ENCODE measurements at regions not wholly inside any gene's neighbourhood (a gene's known extent, or its start where the extent isn't known, plus 50 kb on each side); places are given as distances from the start of the nearest gene placed in this dataset.

DNA sequence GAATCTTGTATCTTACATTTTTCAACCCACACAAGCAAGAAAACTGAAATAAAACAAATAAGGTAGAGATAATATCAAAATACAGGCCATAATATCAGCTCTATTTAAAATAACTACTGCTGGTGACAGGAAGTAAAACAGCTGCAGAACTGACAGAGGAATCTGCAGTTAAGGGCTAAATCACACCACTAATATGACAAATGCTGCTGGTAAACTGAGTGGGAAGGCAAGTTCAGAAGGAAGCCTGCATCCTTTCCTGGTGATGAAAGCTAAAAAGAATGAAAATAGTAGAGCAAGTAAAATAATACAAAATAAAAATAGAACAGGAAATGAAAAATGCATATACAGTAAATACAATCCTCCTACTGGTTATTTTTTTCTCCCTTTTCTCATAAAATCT lies 1293.7 kb upstream of the C9orf72 start:
- no peak for DNase-seq

DNA sequence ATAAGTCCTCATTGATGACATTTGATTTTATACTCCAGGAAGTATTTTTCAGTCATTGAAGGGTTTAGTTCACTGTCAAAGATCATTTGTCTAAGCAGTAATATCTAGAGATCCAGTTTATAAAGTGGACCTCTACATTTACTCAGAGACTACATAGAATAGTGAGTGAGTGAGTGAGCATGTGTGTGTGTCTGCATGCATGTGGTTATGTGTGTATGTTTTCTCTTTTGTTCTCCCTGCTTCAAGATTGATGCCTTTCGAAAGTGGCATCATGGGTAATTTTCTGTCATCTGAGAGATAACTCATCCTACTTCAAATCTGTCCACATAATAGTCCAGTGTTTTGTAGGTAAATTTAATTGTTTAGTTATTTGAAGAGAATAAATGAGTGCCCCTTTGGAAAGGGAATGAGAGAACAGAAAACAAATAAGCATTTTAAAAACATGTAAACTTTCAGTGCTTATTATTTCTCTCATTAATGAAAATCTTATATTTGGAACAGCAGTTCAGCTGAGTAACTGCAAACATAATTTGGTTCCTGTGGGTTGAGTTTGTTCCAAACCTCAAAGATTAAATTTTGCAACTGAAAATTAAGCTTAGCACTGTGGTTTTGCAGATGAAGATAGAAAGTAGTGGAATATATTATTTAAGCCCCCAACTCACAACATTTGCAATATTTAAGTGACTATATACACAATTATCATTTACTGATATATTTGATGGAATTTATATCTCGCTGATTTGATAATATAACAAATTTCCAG lies 1295.1 kb upstream of the C9orf72 start:
- no peak for DNase-seq

DNA sequence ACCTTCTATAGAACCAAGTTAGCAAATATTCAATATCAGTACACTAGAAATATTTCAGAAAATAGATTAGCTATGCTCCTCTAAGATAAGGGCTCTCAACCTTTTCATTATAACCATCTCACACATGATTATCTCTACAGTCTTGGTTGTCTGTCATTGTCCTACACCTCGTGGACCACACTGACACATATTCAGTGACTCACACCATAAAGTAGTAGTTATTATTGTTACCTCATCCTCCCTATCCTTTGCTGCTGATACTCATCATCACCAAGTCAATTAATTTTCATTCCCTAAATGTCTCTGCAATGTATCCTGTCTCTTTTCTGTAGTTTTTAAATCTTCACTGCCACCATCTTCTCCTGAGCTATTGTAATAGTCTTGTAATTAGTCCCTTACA lies 1309.2 kb upstream of the C9orf72 start:
- no peak for DNase-seq

DNA sequence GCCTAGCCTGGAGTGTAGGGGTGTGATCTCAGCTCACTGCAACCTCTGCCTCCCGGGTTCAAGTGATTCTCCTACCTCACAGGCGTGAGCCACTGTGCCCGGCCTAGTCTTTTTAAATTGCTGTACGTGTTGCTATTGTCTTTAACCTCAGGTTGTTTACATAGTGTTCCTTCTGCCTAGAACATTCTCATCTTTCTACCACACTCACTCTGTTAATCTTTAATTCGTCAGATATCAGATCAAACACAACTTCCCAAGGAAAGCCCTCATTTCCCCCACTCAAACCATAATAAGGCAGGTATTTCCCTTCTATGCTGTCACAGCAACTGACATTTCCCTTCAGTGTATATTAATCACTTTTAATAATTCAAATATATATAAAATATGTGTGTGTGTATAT lies 1310.0 kb upstream of the C9orf72 start:
- no peak for DNase-seq

DNA sequence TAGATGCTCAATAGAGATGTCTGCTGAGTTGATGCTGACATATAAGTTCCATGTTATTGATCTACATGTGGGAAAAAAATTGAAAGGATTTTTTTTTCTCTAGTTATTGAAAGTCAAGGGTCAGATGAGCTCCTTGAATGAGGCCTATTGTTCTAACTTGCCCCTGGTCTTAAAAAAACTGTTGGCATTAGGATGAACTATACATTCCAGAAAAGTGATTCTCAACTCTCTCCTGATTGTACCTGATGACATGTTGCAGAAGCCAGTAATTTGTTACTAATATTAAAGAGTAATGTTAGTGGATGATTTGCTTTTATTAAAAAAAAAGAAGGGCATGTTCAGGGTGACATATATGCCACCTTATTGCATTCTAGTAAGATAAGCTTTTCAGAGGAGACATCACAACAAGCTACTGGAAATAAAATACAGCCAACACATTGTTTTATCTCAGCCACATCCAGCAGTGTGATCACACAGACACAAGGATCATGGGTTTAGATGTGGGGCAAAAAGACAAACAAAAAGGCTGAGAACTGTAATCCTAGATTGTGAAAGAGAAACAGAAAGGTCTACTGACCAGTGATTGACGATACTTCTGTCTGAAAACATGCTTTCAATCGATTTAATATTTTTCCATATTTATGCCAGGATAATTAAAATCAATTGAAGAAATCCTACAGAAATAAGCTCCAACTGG lies 1314.1 kb upstream of the C9orf72 start:
- DNase-seq = no peak

DNA sequence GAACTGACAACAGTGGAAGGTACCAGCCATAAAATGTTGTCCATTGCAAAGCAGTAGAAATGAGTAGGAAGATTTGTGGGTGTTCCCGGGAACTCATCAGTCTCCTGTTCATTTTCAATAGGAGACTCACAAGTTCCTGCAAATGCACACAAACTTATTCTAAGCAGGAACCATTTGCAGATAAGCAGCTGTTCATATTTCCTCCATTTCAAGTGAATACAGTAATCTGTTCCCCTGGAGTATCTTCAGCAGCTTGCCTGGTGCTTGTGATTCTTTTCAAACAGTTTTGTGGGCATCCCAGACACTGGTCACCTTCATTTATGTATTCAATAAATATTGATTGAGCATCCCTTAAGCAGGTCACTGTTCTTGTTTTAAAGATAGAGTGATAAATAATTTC lies 1315.5 kb upstream of the C9orf72 start:
- no peak for DNase-seq

DNA sequence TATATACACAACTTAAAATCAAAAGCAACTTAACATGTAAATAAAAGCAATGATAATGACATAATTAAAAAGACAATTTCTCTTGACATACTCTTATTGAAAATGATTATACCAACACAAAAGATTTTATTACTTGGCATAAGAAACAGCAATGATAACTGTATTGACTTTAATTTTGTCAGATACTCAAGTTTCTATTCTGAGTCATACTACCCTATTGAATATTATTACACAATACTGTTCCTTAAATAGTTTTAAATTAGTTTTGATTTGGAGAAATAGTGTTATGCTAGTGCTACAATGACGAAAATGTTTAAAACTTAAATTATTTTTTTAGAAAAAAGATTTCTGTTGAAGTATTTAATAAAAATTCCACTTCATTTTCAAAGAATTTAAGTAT lies 1319.3 kb upstream of the C9orf72 start:
- DNase-seq = no peak

DNA sequence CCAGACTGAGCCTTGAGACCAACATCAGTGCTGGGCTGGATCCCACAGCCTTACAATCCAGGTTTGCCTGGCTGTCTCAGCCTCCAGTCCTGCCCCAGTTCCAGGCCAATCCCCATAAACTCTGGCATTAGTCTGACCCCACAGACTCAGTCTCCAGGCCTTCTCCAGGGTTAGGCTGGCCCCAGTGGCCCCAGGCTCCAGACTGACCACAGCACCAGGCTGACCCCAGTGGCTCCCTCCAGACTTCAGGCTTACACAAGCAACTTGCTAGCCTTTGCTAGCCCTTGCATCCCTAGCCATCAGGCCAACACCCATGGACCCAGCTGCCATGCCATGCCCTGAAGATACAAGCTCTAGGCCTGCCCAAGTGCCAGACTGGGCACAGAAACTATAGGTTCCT lies 1326.0 kb upstream of the C9orf72 start:
- DNase-seq = no peak

DNA sequence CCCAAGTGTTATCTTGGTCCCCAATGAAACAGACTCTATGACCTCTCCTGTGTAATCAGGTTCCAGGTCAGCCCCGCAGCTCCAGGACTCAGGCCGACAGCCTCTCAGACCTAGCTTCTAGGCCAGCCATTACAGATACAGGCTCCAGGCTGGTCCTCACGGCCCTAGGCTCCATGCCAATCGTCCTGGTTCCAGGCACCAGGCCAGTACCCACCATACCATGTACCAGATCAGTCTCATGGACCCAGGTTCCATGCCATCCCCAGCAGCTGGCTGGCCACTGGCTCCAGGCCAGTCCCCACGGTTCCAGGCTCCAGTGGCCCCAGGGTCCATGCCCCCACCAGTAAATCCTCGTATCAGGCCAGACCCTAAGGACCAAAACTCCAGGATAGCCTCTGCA lies 1326.6 kb upstream of the C9orf72 start:
- no peak for DNase-seq

DNA sequence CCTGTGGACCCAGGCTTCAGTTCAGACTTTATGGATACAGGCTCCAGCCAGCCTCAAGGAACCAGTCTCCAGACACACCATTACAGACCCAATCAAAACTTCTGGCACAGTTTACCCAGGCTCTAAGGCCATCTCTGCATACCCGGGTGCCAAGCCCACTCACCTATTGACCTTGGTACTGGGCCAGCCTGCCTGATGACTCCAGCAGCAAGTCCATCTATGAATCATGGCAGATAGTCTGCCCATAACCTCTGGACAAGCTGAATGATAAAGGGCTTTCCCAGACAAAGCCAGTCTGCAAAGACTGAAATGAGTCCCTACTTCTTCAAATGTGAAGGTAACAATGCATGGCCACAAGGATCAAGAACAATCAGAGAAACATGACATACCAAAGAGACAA lies 1327.1 kb upstream of the C9orf72 start:
- DNase-seq = no peak

DNA sequence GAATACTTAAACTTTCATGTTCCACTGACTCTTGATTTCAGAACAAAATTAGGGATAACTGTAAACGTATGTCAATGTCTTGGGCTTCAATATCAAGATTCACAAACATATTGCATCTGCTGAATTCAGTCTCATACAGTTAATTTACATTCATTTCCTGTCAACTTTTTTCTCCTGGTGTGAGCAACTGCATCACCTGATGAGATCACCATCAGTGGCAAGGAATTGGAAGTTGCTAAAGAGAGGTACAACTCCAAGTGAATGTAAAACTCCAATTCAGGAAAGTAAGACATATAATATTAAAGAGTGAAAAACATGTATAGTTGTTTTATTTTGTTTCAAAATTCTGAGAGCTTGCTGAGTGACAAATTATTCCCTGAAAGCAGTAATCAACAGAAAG lies 1336.2 kb upstream of the C9orf72 start:
- DNase-seq = no peak

DNA sequence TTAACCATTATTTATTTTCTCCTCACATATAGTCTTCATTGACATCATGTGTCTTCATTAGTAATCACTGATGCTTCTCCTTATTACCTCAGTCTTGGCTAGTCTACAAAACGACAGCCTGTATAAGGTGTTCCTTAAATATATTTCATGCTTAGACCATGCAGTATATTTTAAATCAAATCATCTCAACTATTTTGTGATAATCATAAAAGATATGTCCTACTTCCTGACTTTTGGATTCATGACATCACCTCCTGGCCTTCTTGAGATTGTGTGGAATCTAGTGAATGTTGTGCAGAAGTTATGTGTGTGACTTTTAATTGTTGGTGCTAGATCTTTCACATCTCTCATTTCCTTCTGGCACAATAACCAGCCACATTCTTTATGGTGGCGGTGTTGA lies 1339.3 kb upstream of the C9orf72 start:
- no peak for DNase-seq

DNA sequence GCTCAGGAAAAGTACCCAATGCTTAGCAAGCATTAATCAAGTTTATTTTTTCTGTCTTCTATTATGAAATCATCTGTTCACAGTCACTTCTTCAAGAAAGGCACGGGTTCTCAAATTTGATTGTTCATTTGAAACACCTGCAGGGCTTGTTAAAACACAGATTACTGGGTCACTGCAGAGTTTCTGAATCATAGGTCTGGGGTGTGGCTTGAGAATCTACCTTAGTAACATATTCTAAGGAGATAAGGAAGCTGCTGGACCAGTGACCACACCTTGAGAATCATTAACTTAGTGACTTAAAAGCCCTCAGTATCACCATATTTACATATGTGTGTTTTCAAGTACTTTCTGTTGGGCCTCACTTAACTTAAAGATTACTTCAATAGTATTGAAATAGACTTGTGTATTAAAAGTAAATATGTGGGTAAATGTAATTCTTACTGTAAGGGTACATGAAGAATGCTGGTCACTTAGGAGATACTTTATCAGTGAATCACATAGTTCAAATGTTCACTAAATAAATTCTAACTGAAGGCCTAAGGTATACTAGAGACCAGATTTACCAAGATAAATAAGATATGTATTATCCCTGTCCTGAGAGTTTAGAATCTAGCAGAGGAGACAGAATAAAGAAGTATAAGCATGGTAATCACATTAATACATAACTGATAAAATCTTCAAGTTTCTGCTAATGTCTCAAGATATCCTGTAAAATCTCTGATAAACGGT lies 1342.1 kb upstream of the C9orf72 start:
- no peak for DNase-seq

DNA sequence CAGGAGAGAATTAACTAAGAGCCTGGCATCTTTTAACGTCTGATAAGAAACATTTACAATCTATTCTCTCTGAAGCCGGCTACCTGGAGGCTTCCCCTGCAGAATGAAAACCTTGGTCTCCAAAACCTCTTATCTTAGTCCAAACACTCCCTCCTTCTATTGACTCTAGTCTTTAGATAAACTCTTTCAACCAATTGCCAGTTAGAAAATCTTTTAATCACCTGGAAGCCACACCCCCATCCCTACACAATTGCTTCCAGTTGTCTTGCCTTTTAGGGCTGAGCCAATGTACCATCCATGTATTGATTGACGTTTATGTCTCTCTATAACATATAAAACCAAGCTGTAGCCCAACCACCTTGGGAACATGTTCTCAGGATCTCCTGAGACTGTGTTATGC lies 1343.1 kb upstream of the C9orf72 start:
- no peak for DNase-seq

DNA sequence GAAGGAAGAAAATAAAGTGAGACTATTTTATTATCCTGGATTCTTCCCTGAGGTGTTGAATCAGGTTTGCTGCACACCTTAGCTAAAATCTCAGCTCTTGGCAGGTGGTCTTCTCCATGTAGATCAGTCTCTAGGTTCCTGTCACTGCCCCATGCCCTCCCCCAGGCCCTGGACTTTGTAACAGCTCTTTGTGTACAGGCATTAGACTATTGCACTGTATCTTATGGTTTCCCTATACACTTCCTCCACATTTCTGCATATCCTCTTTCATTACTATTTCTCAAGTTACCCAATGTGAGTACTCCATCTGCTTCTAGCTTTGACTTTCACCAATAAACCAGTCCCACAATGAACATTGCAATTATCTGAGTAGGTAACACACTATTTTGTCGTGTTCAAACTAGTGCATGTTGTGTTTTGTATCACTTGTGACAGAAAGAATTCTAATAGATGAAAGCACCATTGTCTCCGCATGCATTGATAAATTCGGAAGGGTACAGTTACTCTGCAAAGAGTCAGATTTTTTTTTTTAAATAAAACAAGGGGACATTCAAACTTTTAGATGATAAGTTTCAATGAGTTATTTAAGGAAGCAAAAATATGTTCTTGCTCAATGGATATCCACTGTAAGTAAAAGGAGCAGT lies 1348.7 kb upstream of the C9orf72 start:
- no peak for DNase-seq

DNA sequence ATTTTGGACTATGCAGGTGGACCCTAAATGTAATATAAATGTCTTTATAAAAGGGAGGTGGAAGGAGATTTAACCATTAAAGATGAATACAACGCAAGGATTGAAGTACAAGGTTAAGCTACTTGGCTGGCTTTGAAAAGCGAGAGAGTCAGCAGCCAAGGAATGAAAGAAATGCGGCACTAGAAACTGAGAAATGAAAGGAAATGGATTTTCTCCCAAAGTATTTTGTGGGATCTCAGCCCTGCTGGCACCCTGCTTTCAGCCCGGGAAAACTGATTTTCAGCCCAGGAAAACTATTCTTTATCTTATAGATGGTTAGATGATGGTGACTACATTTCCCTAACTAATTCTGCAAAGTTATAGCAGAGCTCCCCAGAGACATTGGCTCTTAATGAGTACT lies 1349.6 kb upstream of the C9orf72 start:
- no peak for DNase-seq

DNA sequence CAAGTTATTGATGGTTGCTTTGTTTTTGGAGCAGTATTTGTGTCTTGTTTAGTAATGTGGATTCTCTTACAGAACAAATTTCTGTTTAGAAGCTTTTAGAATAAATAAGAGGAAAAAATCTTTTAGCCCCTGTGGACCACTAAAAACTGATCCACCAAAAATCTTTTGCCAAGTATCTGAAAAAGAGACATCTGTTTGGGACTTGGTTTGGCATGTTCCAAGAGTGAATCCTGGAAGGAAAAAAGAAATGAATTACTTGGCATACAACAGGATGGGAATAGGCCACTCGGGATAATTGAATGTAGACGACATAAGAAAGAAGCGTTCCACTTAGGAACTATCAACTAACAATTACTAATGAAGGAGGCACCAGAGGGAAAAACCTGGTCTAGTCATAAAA lies 1350.1 kb upstream of the C9orf72 start:
- DNase-seq = no peak

DNA sequence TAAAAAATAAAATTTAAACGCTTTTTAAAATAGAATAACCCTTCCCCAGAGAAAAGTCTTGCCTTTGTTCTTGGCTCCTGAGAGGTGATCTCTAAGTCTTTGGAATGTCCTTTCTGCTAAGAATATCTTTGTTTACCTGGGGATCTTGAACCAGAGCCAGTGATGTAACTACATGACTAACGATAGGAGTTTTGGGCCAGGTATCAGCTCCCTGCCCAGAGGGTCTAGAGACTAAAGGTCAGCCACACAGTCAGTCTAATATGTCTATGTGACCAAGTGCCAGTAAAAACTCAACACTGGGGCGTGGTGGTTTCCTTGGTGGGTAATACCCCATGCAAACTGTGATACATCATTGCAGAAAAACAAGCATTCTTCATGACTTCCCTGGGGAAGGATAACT lies 1351.9 kb upstream of the C9orf72 start:
- DNase-seq = no peak

DNA sequence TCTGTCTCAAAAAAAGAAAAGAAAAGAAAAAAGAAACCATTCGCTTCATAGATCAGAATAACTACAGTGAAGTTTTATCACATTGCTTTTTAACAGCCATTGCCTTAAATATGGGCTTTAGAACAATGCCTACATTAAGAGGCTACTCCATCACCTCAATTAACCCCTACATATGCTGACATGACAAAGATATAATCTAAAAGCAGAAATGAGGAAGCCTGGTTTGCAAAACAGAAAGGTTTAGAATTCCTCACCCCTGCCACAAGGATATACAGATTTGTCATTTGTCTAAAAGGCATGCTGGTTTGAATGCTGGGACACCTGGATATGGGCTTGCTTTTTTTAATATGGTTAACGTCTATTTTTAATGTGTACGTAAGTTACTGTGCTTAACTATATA lies 1353.0 kb upstream of the C9orf72 start:
- DNase-seq = no peak

DNA sequence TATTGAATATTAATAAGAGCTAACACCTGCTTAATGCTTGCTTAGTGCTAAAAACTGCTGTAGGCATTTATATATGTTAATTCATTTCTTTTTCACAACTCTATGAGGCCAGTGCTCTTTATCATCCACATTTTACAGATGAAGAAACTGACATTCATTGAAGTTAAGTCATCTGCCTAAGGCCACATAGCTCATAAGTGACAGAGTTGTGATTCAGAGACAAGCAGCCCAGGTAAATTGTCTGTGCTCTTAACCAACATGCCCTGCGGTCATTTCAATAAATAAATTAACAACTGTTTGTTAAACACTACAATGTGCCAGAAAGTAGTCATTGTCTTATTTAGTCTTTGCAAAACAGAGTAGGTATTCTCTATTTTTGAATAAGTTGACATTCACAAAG lies 1354.4 kb upstream of the C9orf72 start:
- DNase-seq = no peak

DNA sequence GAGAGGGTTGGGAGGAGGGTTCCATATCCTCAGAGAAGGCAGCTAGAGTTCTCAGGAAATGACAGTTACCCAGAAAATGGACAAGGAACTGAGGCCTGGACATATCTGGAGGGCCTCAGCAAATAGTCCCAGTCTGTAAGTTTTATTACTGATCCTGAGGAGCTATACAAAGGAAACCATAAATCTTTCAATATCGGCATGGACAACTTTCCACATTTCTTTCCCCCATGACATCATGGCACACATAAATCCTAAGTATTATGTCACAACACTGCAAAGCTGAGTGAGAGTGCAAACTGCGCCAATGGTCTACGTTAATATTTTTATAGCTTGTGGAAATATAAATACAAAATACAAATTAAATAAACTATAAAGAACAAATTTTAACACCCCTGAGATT lies 1356.2 kb upstream of the C9orf72 start:
- DNase-seq = no peak

DNA sequence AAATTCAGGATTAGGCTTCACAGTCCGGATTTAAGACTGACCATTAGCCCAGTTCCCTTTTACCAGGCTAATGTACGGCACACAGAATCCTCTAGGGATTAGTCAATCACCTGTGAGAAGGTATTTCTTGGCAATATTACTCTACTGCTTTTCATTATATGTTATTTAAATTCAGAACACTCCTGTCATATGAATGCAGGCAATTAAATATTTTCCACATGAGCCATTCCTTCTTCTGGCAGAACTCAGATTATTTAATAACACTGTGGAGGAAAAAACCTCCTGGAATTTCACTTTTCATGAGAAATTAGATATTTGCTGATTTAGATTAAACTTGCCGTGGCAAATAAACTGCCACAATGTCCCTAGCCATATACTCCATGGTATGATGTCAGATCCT lies 1357.5 kb upstream of the C9orf72 start:
- DNase-seq = no peak

DNA sequence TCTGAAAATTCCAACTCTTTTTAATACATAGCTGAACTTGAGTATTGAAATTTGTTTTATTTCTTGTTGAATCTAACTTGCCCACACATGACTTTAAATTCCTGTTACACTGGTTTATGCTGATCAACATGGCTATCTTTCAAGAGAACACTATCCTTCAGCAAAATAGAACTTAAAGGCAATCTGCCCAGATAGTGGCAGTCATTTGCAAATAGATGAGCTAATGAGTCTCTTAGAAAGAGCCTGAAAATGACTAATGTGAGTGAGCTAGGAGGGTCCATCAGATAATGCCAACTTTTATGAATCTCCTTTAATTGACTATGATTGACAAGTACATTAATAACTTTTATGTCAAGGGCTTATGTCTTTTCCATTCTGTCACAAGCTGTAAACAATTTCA lies 1360.8 kb upstream of the C9orf72 start:
- DNase-seq = no peak

DNA sequence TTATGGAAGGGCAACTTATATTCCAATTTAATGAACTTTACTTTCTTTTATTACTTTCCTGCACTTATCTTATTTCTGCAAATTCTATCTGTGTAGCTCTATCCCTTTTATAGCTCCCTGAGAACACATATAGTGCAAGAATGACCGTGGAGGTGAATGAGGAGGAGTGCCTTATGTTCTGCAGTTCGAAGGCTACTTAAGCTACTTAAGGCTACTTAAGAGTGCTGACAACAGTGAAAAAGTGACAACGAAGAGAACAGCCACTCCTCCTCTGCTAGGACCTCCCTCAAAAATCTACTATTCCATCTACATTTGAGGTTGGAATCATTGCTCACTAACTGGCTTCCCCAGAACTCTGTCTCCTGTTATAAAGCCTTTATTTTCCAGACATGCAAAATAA lies 1365.7 kb upstream of the C9orf72 start:
- DNase-seq = no peak

All from SW 1271 (cell line).